Pancreas (tissue), 10 donors: ENCODE measurements at regions not wholly inside any gene's neighbourhood (a gene's known extent, or its start where the extent isn't known, plus 50 kb on each side); places are given as distances from the start of the nearest gene placed in this dataset.

Experiments used
- ATAC-seq, 4 donors: fragments of 200-7000 bp; cut with Tn5 transposase; one replicate each; pipeline versions ENCODE4 v1.8.0 to v1.9.1; 2020; ENCODE audit warnings: mild to moderate bottlenecking in 4 of 4, moderate library complexity in 4 of 4
- DNase-seq, 6 donors: peaks; one replicate each; pipeline ENCODE4 v3.0.0-alpha.2; 2020
- FAIRE-seq: peaks from 2 replicates; lab custom pipeline; 2012; peaks lifted over from hg19 to GRCh38; lab: Jason Lieb, UNC
- H3K27ac ChIP-seq, 4 donors: fragments of 200-600 bp; sonication (generic); 1 replicate in 3 of 4; 2 replicates in 1 of 4; pipeline versions ENCODE4 v1.5.0 to v1.8.0; 2020
- H3K27me3 ChIP-seq, 4 donors: fragments of 200-600 bp; one replicate each; pipeline ENCODE4 v1.8.0; 2021
- H3K36me3 ChIP-seq, 3 donors: fragments of 200-600 bp; sonication (generic) in 1 of 3; one replicate each; pipeline versions ENCODE4 v1.5.0 to v1.8.0; 2020 to 2021
- H3K4me1 ChIP-seq, 3 donors: fragments of 200-600 bp; one replicate each; pipeline ENCODE4 v1.8.0; 2021
- H3K4me3 ChIP-seq, 4 donors: fragments of 200-600 bp; sonication (generic) in 2 of 4; one replicate each; pipeline versions ENCODE4 v1.5.0 to v1.8.0; 2020 to 2021
- H3K9me3 ChIP-seq, 4 donors: fragments of 200-600 bp; one replicate each; pipeline ENCODE4 v1.8.0; 2021
- CTCF ChIP-seq, 4 donors: fragments of 200-600 bp; sonication (generic) in 3 of 4; IDR thresholded peaks; one replicate each; pipeline versions ENCODE4 v1.5.0 to v1.8.0; 2021; ENCODE audit warnings: antibody characterized with exemption in 4 of 4
- WGBS, 2 donors: extraction: QIAGEN DNeasy Blood & Tissue Kit; methylation state at CpG; one replicate each; pipeline ENCODE4 v1.1.7; 2013; 5-methylcytosine and 5-hydroxymethylcytosine counted together
- intact Hi-C, 3 donors: fragments of 100-400 bp; cut with DNase I; formaldehyde crosslinking; loops; one replicate each; pipeline versions ENCODE4 v1.11.1 to v1.14.2; 2022
- donor health status: healthy with polysubstance abuse.
- donor health status: DM: no; HTN: no; CAD: no; lungs with moderate emphysema.
- donor health status: DM: no; HTN: no; CAD: no.
- donor health status: control.
- donor health status: control.
- donor health status: Bipolar disorder and iron deficiency.
- donor health status: DM: yes; HTN: yes; CAD: no.
- donor health status: DM: no; HTN: no; CAD: no.
- donor health status: DM: no; HTN: no; CAD: no.
- donor health status: DM: yes; HTN: yes; CAD: no.

GRCh38 chr17:73768691-73769090 is 124.4 kb upstream of the SDK2 start:
- no peak for ATAC-seq

GRCh38 chr17:73769479-73769878 is 125.2 kb upstream of the SDK2 start:
- DNase-seq (no peak), FAIRE-seq (no peak), ATAC-seq (no peak)
- WGBS, 2 donors: 61 to 72% methylated on average over 3 of the region's 3 CpGs
- H3K36me3 ChIP-seq: no peaks in the 10 kb centered on the region
- no peak for TF ChIP-seq CTCF (IDR thresholded peaks at IDR 0.05)
- H3K27ac ChIP-seq: no peak overlapping the region
- intact Hi-C loops: no loop called here
- no peaks in the 10 kb centered on the region for H3K9me3 ChIP-seq
- H3K27me3 ChIP-seq: no peaks in the 10 kb centered on the region
- H3K4me1 ChIP-seq: peaks cover 0 to 6% (median 5%) of the 10 kb centered on the region in 3 donors
- H3K4me3 ChIP-seq: no peak overlapping the region

More at GRCh38 chr17:73768691-73769090, 124.4 kb upstream of the SDK2 start:
- Histone ChIP-seq H3K4me3 (no peak overlapping the region), H3K4me1 (peaks cover 0 to 6% (median 5%) of the 10 kb centered on the region in 3 donors), H3K9me3 (no peaks in the 10 kb centered on the region), H3K27ac (no peak overlapping the region), H3K27me3 (no peaks in the 10 kb centered on the region), H3K36me3 (no peaks in the 10 kb centered on the region)
- intact Hi-C loops: no loop called here
- FAIRE-seq (no peak), DNase-seq (no peak)
- WGBS, 2 donors: 57 to 93% methylated on average over 2 of the region's 2 CpGs
- no peak for TF ChIP-seq CTCF (IDR thresholded peaks at IDR 0.05)

- ATAC-seq: peak; percentile 87 to 94 (median 94)
- DNase-seq: peak; percentile 74 to 93 (median 87)
- WGBS, 2 donors: 35 to 45% methylated on average over 11 to 12 of the region's 12 CpGs
- FAIRE-seq: no peak
- Histone ChIP-seq H3K4me1 (peaks cover 0 to 6% (median 5%) of the 10 kb centered on the region in 3 donors), H3K4me3 (no peak overlapping the region), H3K36me3 (no peaks in the 10 kb centered on the region), H3K27ac (no peak overlapping the region), H3K27me3 (no peaks in the 10 kb centered on the region), H3K9me3 (no peaks in the 10 kb centered on the region)
- intact Hi-C loops: no loop called here
- TF ChIP-seq CTCF (IDR thresholded peaks at IDR 0.05): no peak
These were observed 126.0 kb upstream of the SDK2 start for GRCh38 chr17:73770115-73770848.

- WGBS, 2 donors: 55 to 77% methylated on average over 5 to 6 of the region's 6 CpGs
- intact Hi-C loops: no loop called here
- FAIRE-seq (no peak), DNase-seq (no peak), ATAC-seq (no peak)
- Histone ChIP-seq H3K4me3 (no peak overlapping the region), H3K27ac (no peak overlapping the region), H3K27me3 (no peaks in the 10 kb centered on the region), H3K9me3 (no peaks in the 10 kb centered on the region), H3K4me1 (peaks cover 0 to 6% (median 5%) of the 10 kb centered on the region in 3 donors), H3K36me3 (no peaks in the 10 kb centered on the region)
- no peak for TF ChIP-seq CTCF (IDR thresholded peaks at IDR 0.05)
These were observed 126.6 kb upstream of the SDK2 start for GRCh38 chr17:73770849-73771229.

- TF ChIP-seq CTCF (IDR thresholded peaks at IDR 0.05): no peak
- no peak overlapping the region for H3K4me3 ChIP-seq
- H3K4me1 ChIP-seq: peaks cover 0 to 6% (median 5%) of the 10 kb centered on the region in 3 donors
- no peak for DNase-seq
- no peak overlapping the region for H3K27ac ChIP-seq
- intact Hi-C loops: no loop called here
- H3K36me3 ChIP-seq: no peaks in the 10 kb centered on the region
- H3K9me3 ChIP-seq: no peaks in the 10 kb centered on the region
- no peak for ATAC-seq
- no peaks in the 10 kb centered on the region for H3K27me3 ChIP-seq
- FAIRE-seq: no peak
- WGBS, 2 donors: 57 to 62% methylated on average over 5 of the region's 5 CpGs
These were observed 128.0 kb upstream of the SDK2 start for GRCh38 chr17:73772107-73772705.
